ENCODE measurements at regions not wholly inside any gene's neighbourhood (a gene's known extent, or its start where the extent isn't known, plus 50 kb on each side); places are given as distances from the start of the nearest gene placed in this dataset.

- H3K36me3 ChIP-seq (ENCODE audit: control insufficient read depth in 2 of 2, insufficient read depth in 1 of 2, low read length in 2 of 2), result no peaks in the 10 kb centered on the region
- ChIA-PET CTCF (interaction anchor here (1.3 kb wide), 1 partner anchor 23 kb away, joined by 4 read pairs; no protein-coding TSS in a partner anchor), POLR2A (no interaction called here)
- no peaks in the 10 kb centered on the region for H3K4me1 ChIP-seq (ENCODE audit: control insufficient read depth, insufficient read depth, low read length)
- H3K9me3 ChIP-seq (ENCODE audit: control insufficient read depth, insufficient read depth, low read depth, low read length), result no peaks in the 10 kb centered on the region
- no peak overlapping the region for H3K27ac ChIP-seq (ENCODE audit: extremely low read depth, low read depth, low read length)
- TF ChIP-seq ZNF202 (tag by site-specific recombination; IDR thresholded peaks at IDR 0.05; ENCODE audit: borderline replicate concordance), result no peak
- no peak for TF ChIP-seq ZNF704 (tag by site-specific recombination; IDR thresholded peaks at IDR 0.05)
- no peak for TF ChIP-seq ZNF280C (tag by site-specific recombination; IDR thresholded peaks at IDR 0.05)
- no peak for TF ChIP-seq ZNF629 (tag by site-specific recombination; IDR thresholded peaks at IDR 0.05)
- no peak for TF ChIP-seq ZBTB17 (tag by site-specific recombination; IDR thresholded peaks at IDR 0.05)
- no peak for TF ChIP-seq ZSCAN18 (tag by site-specific recombination; IDR thresholded peaks at IDR 0.05)
- no peak for TF ChIP-seq ZBTB6 (tag by site-specific recombination; IDR thresholded peaks at IDR 0.05)
- TF ChIP-seq ZNF112 (tag by site-specific recombination; IDR thresholded peaks at IDR 0.05), result no peak
- TF ChIP-seq ZNF624 (tag by site-specific recombination; IDR thresholded peaks at IDR 0.05), result no peak
- no peak overlapping the region for H3K4me3 ChIP-seq (ENCODE audit: low read depth, low read length)
These were observed 242.3 kb downstream of the UBE3D start for GRCh38 chr6:82823361-82823760.

- H3K27ac ChIP-seq (ENCODE audit: extremely low read depth, low read depth, low read length), result no peak overlapping the region
- ChIA-PET CTCF (no interaction called here), POLR2A (no interaction called here)
- no peak for TF ChIP-seq ZNF785 (tag by site-specific recombination; IDR thresholded peaks at IDR 0.05)
- TF ChIP-seq ZFP37 (tag by site-specific recombination; IDR thresholded peaks at IDR 0.05), result no peak
- TF ChIP-seq ZNF18 (tag by site-specific recombination; IDR thresholded peaks at IDR 0.05), result no peak
- TF ChIP-seq SCRT2 (tag by site-specific recombination; IDR thresholded peaks at IDR 0.05), result no peak
- TF ChIP-seq ZNF280C (tag by site-specific recombination; IDR thresholded peaks at IDR 0.05), result no peak
- TF ChIP-seq ZEB2 (tag by site-specific recombination; IDR thresholded peaks at IDR 0.05), result no peak
- TF ChIP-seq ZNF366 (tag by site-specific recombination; conservative IDR thresholded peaks at IDR 0.05), result no peak
- no peak for TF ChIP-seq ZNF639 (tag by site-specific recombination; IDR thresholded peaks at IDR 0.05)
- no peak for TF ChIP-seq OSR2 (tag by site-specific recombination; IDR thresholded peaks at IDR 0.05)
- no peak for TF ChIP-seq ZNF510 (tag by site-specific recombination; IDR thresholded peaks at IDR 0.05; ENCODE audit: insufficient replicate concordance)
- TF ChIP-seq ZNF610 (tag by site-specific recombination; IDR thresholded peaks at IDR 0.05; ENCODE audit: borderline replicate concordance), result no peak
- TF ChIP-seq ZNF391 (tag by site-specific recombination; IDR thresholded peaks at IDR 0.05; ENCODE audit: borderline replicate concordance, low read depth), result no peak
- no peak for TF ChIP-seq ZNF658 (tag by site-specific recombination; IDR thresholded peaks at IDR 0.05)
- no peak for TF ChIP-seq ZNF629 (tag by site-specific recombination; IDR thresholded peaks at IDR 0.05)
- TF ChIP-seq ZNF544 (tag by site-specific recombination; IDR thresholded peaks at IDR 0.05), result no peak
- no peak overlapping the region for H3K4me3 ChIP-seq (ENCODE audit: low read depth, low read length)
- H3K9me3 ChIP-seq (ENCODE audit: control insufficient read depth, insufficient read depth, low read depth, low read length), result no peaks in the 10 kb centered on the region
- H3K36me3 ChIP-seq (ENCODE audit: control insufficient read depth in 2 of 2, insufficient read depth in 1 of 2, low read length in 2 of 2), result no peaks in the 10 kb centered on the region
- no peaks in the 10 kb centered on the region for H3K4me1 ChIP-seq (ENCODE audit: control insufficient read depth, insufficient read depth, low read length)
These were observed 232.8 kb downstream of the UBE3D start for GRCh38 chr6:82832811-82833210.

Data from HEK293 (cell line).